H1 (cell line): ENCODE measurements at regions not wholly inside any gene's neighbourhood (a gene's known extent, or its start where the extent isn't known, plus 50 kb on each side); places are given as distances from the start of the nearest gene placed in this dataset.

Experiments used
- CTCF ChIA-PET: fragments of 300-600 bp; sonication (Branson Sonifier 250); formaldehyde crosslinking; loops from one replicate; lab custom pipeline; 2021; ENCODE audit not compliant: partially characterized antibody; lab: Charles Lee
- POLR2A ChIA-PET: fragments of 300-600 bp; sonication (Branson Sonifier 250); formaldehyde crosslinking; loops from one replicate; lab custom pipeline; 2021; ENCODE audit warnings: inconsistent platforms; ENCODE audit not compliant: partially characterized antibody; lab: Charles Lee
- DNase-seq, 2 experiments: peaks; one replicate each; pipeline versions ENCODE4 v3.0.0 to v3.0.0-alpha.2; 2010 to 2022; ENCODE audit warnings: low spot score in 2 of 2, low read depth in 1 of 2, mixed read lengths in 1 of 2
- FAIRE-seq: peaks from 2 replicates; lab custom pipeline; 2011; peaks lifted over from hg19 to GRCh38; lab: Jason Lieb, UNC
- H2AFZ ChIP-seq: 2 replicates; pipeline ENCODE4 v1.8.1; 2012; ENCODE audit warnings: low read length, inconsistent platforms
- H2AK5ac ChIP-seq: 2 replicates; pipeline ENCODE4 v1.6.1; 2013; ENCODE audit warnings: low read depth, low read length
- H2BK120ac ChIP-seq: replicated peaks from 2 replicates; pipeline ENCODE3; 2013; ENCODE audit warnings: low read depth, low read length, inconsistent platforms
- H2BK12ac ChIP-seq: 2 replicates; pipeline ENCODE4 v1.6.1; 2013; ENCODE audit warnings: low read depth, low read length
- H2BK15ac ChIP-seq: 2 replicates; pipeline ENCODE4 v1.6.1; 2013; ENCODE audit warnings: low read length
- H2BK20ac ChIP-seq: 2 replicates; pipeline ENCODE4 v1.6.1; 2013; ENCODE audit warnings: low read length
- H2BK5ac ChIP-seq: 2 replicates; pipeline ENCODE4 v1.6.1; 2013; ENCODE audit warnings: low read depth, low read length
- H3K14ac ChIP-seq: 2 replicates; pipeline ENCODE4 v1.6.1; 2013; ENCODE audit warnings: inconsistent platforms; ENCODE audit not compliant: insufficient read length
- H3K18ac ChIP-seq: 2 replicates; pipeline ENCODE4 v1.6.1; 2013; ENCODE audit warnings: low read length; ENCODE audit errors: extremely low read depth
- H3K23ac ChIP-seq: 2 replicates; pipeline ENCODE4 v1.6.1; 2013; ENCODE audit warnings: inconsistent platforms; ENCODE audit not compliant: insufficient read length
- H3K23me2 ChIP-seq: 2 replicates; pipeline ENCODE4 v1.6.1; 2013; ENCODE audit warnings: low read depth, low read length
- H3K27ac ChIP-seq: 2 replicates; pipeline ENCODE4 v1.6.1; 2011; ENCODE audit warnings: low read depth, low read length, inconsistent platforms
- H3K27me3 ChIP-seq, 4 experiments: replicated peaks in 1 of 4; 1 replicate in 1 of 4; 2 replicates in 3 of 4; pipeline versions ENCODE4 v1.6.1 to v1.8.1; 2011 to 2013; ENCODE audit warnings: low read length in 3 of 4, mild to moderate bottlenecking in 3 of 4, inconsistent platforms in 2 of 4, mixed read lengths in 2 of 4, moderate library complexity in 1 of 4; ENCODE audit not compliant: control insufficient read depth in 3 of 4, insufficient read depth in 3 of 4; ENCODE audit errors: extremely low read depth in 1 of 4
- H3K36me3 ChIP-seq, 4 experiments: 2 replicates each; pipeline versions ENCODE4 v1.6.1 to v1.8.1; 2011 to 2013; ENCODE audit warnings: mild to moderate bottlenecking in 4 of 4, low read length in 3 of 4, moderate library complexity in 2 of 4, control low read depth in 1 of 4, inconsistent platforms in 1 of 4; ENCODE audit not compliant: insufficient read depth in 4 of 4, control insufficient read depth in 2 of 4
- H3K4ac ChIP-seq: replicated peaks from 2 replicates; pipeline ENCODE3; 2013; ENCODE audit warnings: low read length, low read depth, mixed read lengths, inconsistent platforms; ENCODE audit not compliant: insufficient read length
- H3K4me1 ChIP-seq, 4 experiments: replicated peaks in 1 of 4; 1 replicate in 1 of 4; 2 replicates in 3 of 4; pipeline versions ENCODE4 v1.6.1 to v1.8.1; 2011 to 2013; ENCODE audit warnings: low read length in 3 of 4, inconsistent platforms in 2 of 4, mixed read lengths in 1 of 4; ENCODE audit not compliant: insufficient read depth in 4 of 4, control insufficient read depth in 3 of 4
- H3K4me2 ChIP-seq, 2 experiments: 2 replicates each; pipeline versions ENCODE4 v1.6.1 to v1.8.1; 2011 to 2013; ENCODE audit warnings: low read depth in 2 of 2, low read length in 2 of 2, control low read depth in 1 of 2, inconsistent platforms in 1 of 2, mild to moderate bottlenecking in 1 of 2; ENCODE audit not compliant: insufficient read depth in 1 of 2
- H3K4me3 ChIP-seq, 4 experiments: fragments of 200-600, 300-600 bp in 1 of 4; sonication (generic), shearing (Covaris generic), sonication (Bioruptor Twin) in 1 of 4; 2 replicates each; pipeline versions ENCODE4 v1.5.1 to v1.8.1; 2011 to 2016; ENCODE audit warnings: low read length in 4 of 4, low read depth in 3 of 4, control low read depth in 2 of 4, inconsistent platforms in 2 of 4, mild to moderate bottlenecking in 2 of 4, mixed read lengths in 1 of 4, moderate library complexity in 1 of 4; ENCODE audit not compliant: insufficient read depth in 2 of 4; ENCODE audit errors: extremely low read depth in 1 of 4
- H3K56ac ChIP-seq: replicated peaks from 2 replicates; pipeline ENCODE3; 2013; ENCODE audit warnings: low read depth, mild to moderate bottlenecking, mixed read lengths, low read length, inconsistent platforms; ENCODE audit not compliant: insufficient read length
- H3K79me1 ChIP-seq: 2 replicates; pipeline ENCODE4 v1.6.1; 2013; ENCODE audit warnings: low read depth, low read length, control low read depth
- H3K79me2 ChIP-seq, 2 experiments: 2 replicates each; pipeline versions ENCODE4 v1.6.1 to v1.8.1; 2012 to 2013; ENCODE audit warnings: low read length in 2 of 2, mild to moderate bottlenecking in 2 of 2, inconsistent platforms in 1 of 2; ENCODE audit not compliant: insufficient read depth in 2 of 2, control insufficient read depth in 1 of 2
- H3K9ac ChIP-seq, 4 experiments: replicated peaks in 1 of 4; 1 replicate in 1 of 4; 2 replicates in 3 of 4; pipeline versions ENCODE4 v1.6.1 to v1.8.1; 2011 to 2013; ENCODE audit warnings: low read depth in 3 of 4, low read length in 3 of 4, control low read depth in 2 of 4, mild to moderate bottlenecking in 2 of 4, moderate library complexity in 2 of 4, inconsistent platforms in 1 of 4; ENCODE audit errors: extremely low read depth in 1 of 4
- H3K9me3 ChIP-seq, 2 experiments: 2 replicates each; pipeline versions ENCODE4 v1.6.1 to v1.8.1; 2012 to 2013; ENCODE audit warnings: mild to moderate bottlenecking in 2 of 2, moderate library complexity in 2 of 2, control low read depth in 1 of 2, inconsistent platforms in 1 of 2, low read depth in 1 of 2, low read length in 1 of 2, mixed read lengths in 1 of 2; ENCODE audit not compliant: insufficient read depth in 2 of 2
- H4K20me1 ChIP-seq, 2 experiments: replicated peaks in 1 of 2; 2 replicates each; pipeline versions ENCODE3 to v1.8.1; 2011 to 2013; ENCODE audit warnings: inconsistent platforms in 2 of 2, low read length in 2 of 2, mild to moderate bottlenecking in 1 of 2; ENCODE audit not compliant: insufficient read depth in 2 of 2, control insufficient read depth in 1 of 2
- H4K5ac ChIP-seq: 2 replicates; pipeline ENCODE4 v1.6.1; 2013; ENCODE audit warnings: low read length, low read depth, mixed read lengths, inconsistent platforms; ENCODE audit not compliant: insufficient read length
- H4K8ac ChIP-seq: 2 replicates; pipeline ENCODE4 v1.8.0; 2013; ENCODE audit warnings: mild to moderate bottlenecking, moderate library complexity, low read length, inconsistent platforms; ENCODE audit not compliant: insufficient read depth; ENCODE audit errors: extremely low read depth
- H4K91ac ChIP-seq: replicated peaks from 2 replicates; pipeline ENCODE3; 2013; ENCODE audit warnings: low read length, mixed read lengths, inconsistent platforms; ENCODE audit not compliant: insufficient read length
- BCL11A ChIP-seq, 2 experiments: IDR thresholded peaks; one replicate each; pipeline ENCODE4 v1.6.1; 2011; ENCODE audit warnings: low read depth in 2 of 2, low read length in 2 of 2, mild to moderate bottlenecking in 2 of 2
- WGBS, 2 experiments: shearing (Covaris generic) in 1 of 2; methylation state at CpG; one replicate each; pipeline versions ENCODE4 v1.1.6 to v1.1.7; 2013 to 2015; ENCODE audit warnings: low lambda C conversion rate in 2 of 2, mixed read lengths in 2 of 2, inconsistent platforms in 1 of 2, low coverage in 1 of 2, missing lambda C conversion rate in 1 of 2; ENCODE audit not compliant: insufficient replicate concordance in 2 of 2, insufficient coverage in 1 of 2, insufficient read length in 1 of 2; ENCODE audit errors: extremely low coverage in 1 of 2, missing lambda C conversion rate in 1 of 2; 5-methylcytosine and 5-hydroxymethylcytosine counted together

GRCh38 chr6:7664003-7664402 lies 61.9 kb upstream of the BMP6 start:
- Histone ChIP-seq H4K8ac (no peak overlapping the region), H3K4me3 (no peak overlapping the region), H4K20me1 (no peaks in the 10 kb centered on the region), H2BK15ac (no peak overlapping the region), H3K9me3 (no peaks in the 10 kb centered on the region), H4K91ac (no peak overlapping the region), H2BK20ac (no peak overlapping the region), H4K5ac (no peak overlapping the region), H3K14ac (no peak overlapping the region), H3K79me1 (no peaks in the 10 kb centered on the region), H2BK12ac (no peak overlapping the region), H2AK5ac (no peak overlapping the region), H3K27ac (no peak overlapping the region), H2AFZ (no peak overlapping the region), H3K27me3 (no peaks in the 10 kb centered on the region), H3K56ac (no peak overlapping the region), H3K23me2 (no peaks in the 10 kb centered on the region), H2BK120ac (no peak overlapping the region), H3K79me2 (no peaks in the 10 kb centered on the region), H3K18ac (no peak overlapping the region), H3K36me3 (no peaks in the 10 kb centered on the region), H3K9ac (no peak overlapping the region), H3K4me2 (no peak overlapping the region), H3K23ac (no peak overlapping the region), H2BK5ac (no peak overlapping the region), H3K4ac (no peak overlapping the region), H3K4me1 (no peaks in the 10 kb centered on the region)
- FAIRE-seq (no peak), DNase-seq (no peak)
- WGBS, 2 experiments: 89% methylated on average over 1 of the region's 1 CpG; no CpG with 5 or more reads in 1 of the 2 experiments
- POLR2A ChIA-PET: no interaction called here
- CTCF ChIA-PET: interaction anchor here (1.2 to 1.7 kb wide), 2 partner anchors 9 to 12 kb away, joined by 3 to 5 read pairs; no protein-coding TSS in a partner anchor
- no peak for TF ChIP-seq BCL11A (IDR thresholded peaks at IDR 0.05; ENCODE audit: low read depth in 2 of 2, low read length in 2 of 2)
